ENCODE measurements at regions not wholly inside any gene's neighbourhood (a gene's known extent, or its start where the extent isn't known, plus 50 kb on each side); places are given as distances from the start of the nearest gene placed in this dataset.

DNA sequence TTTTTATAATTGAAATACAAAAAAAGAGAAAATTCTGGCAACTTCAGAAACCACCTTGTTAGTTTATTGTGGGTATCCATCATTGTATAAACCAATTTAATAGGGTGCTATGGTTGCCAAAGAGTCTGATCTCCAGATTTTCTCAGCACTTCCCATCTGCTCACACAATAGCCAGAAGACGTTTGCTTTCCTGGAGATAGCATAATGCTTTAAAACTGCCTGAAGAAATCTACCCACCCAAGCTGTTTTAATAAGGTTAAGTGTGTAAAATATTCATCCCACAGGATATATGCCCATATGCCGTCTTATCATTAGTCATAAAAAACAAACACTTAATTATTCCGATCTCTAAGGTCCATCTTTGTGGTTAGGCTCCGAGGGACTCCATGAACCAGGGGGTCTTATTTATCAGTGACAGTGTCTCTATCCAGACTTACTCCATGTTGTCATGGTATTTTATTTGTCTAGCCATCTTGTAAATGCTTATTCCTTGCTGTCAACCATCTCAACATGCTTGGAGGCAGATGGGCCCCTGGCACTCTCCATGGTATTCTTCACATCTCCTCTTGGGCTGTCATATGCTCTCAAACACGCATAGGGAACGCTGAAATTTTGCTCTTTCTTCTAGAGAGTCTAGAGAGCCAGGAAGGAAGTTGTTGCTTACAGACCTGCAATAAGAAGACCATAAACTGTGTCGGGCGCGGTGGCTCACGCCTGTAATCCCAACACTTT lies 58.5 kb downstream of the MAP10 start (continued):
- TF ChIP-seq CTBP2 (IDR thresholded peaks at IDR 0.05; ENCODE audit: borderline replicate concordance, insufficient read depth, insufficient read length, low read length) (no peak), BRCA1 (IDR thresholded peaks at IDR 0.05; ENCODE audit: low read depth, low read length) (no peak), CREB1 (IDR thresholded peaks at IDR 0.05) (no peak), TCF12 (IDR thresholded peaks at IDR 0.05; ENCODE audit: low read depth, low read length) (no peak), CHD2 (IDR thresholded peaks at IDR 0.05; ENCODE audit: low read length) (no peak), RAD21 (IDR thresholded peaks at IDR 0.05 in 1 of 2, conservative IDR thresholded peaks at IDR 0.05 in 1 of 2; ENCODE audit: low read depth in 2 of 2, low read length in 2 of 2) (no peak)
- TF ChIP-seq, protein P1, sequence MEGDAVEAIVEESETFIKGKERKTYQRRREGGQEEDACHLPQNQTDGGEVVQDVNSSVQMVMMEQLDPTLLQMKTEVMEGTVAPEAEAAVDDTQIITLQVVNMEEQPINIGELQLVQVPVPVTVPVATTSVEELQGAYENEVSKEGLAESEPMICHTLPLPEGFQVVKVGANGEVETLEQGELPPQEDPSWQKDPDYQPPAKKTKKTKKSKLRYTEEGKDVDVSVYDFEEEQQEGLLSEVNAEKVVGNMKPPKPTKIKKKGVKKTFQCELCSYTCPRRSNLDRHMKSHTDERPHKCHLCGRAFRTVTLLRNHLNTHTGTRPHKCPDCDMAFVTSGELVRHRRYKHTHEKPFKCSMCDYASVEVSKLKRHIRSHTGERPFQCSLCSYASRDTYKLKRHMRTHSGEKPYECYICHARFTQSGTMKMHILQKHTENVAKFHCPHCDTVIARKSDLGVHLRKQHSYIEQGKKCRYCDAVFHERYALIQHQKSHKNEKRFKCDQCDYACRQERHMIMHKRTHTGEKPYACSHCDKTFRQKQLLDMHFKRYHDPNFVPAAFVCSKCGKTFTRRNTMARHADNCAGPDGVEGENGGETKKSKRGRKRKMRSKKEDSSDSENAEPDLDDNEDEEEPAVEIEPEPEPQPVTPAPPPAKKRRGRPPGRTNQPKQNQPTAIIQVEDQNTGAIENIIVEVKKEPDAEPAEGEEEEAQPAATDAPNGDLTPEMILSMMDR (IDR thresholded peaks at IDR 0.05; ENCODE audit: control extremely low read depth in 1 of 3, insufficient read depth in 1 of 3, low read depth in 1 of 3, low read length in 3 of 3): no peak
